Middle frontal gyrus (tissue), 1 donor: ENCODE measurements at regions not wholly inside any gene's neighbourhood (a gene's known extent, or its start where the extent isn't known, plus 50 kb on each side); places are given as distances from the start of the nearest gene placed in this dataset.
"Not testable (repeated sequence)": the region's sequence is repeated elsewhere in the genome, so short reads cannot be mapped to it uniquely, and the experiment has no call there.

Experiments used
- DNase-seq: peaks from one replicate; pipeline ENCODE4 v3.0.0-alpha.2; 2015; ENCODE audit warnings: low spot score; ENCODE audit errors: extremely low spot score

DNA sequence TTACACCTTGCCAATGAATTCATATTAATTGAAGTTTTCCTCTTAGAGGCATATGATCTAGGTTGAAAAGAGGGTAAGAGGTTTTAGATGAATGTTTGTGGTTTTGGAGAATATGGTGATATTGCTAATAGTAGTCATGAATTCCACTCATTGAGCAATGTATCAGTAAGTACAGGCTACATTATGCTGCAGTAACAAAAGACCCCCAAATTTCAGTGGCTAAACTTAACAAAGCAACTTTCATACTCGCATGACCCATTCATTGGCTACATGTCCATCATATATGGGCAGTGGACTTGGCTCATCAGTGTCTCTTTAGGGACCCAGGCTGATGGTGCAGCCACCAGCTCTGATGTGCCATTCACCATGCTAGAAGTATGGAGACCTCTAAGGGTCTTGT is 196.6 kb upstream of the MYL2 start:
- DNase-seq = no peak

DNA sequence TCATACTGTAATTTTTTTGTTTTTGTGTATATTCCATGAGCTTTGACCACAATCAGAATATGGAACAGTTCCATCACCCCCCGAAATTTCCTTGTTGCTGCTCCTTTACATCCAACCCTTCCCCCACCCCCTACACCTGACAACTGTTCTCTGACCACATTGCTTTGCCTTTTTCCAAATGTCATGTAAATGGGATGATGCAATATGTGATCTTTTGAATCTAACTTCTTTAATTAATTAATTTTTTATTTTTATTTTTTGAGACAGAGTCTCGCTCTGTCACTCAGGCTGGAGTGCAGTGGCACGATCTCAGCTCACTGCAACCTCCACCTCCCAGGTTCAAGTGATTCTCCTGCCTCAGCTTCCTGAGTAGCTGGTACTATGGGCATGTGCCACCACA is 192.9 kb upstream of the MYL2 start:
- DNase-seq = not testable (repeated sequence)

DNA sequence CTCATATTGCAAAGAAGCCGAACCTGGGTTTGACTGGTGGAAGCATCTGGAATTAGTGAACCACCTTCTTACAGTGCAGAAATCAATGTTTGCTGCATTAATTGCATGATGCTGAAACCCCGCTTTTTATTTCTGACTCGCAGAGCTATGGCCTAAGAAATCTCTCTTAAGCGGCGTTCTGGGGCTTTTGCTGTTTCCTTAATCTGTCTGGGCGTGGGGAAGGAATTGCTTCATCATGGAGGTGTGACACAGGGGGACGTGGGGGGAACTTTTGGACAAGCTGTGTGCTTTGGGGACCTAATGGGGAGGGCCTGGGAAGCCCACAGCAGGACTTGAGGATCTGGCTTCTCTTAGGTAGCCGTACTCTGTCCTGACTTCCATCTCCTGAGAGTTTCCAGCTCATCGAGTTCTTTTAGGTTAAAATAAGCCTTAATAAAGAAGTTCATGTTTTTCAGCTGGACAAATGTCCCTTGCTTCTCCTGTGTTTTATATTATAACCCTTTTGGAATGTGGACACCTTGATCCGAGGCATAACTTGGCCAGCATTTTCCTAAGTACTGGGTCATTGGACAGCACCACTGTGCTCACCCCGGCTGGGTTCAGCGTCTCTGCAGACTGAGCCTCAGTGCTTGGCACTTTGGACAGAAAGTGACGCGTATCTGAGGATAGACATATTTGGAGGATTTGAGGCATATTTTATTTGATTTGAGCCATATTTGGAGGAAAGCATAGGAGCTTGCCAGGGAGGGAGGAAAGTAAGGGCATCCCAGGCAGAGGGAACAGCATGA is 192.1 kb upstream of the MYL2 start:
- DNase-seq = no peak

DNA sequence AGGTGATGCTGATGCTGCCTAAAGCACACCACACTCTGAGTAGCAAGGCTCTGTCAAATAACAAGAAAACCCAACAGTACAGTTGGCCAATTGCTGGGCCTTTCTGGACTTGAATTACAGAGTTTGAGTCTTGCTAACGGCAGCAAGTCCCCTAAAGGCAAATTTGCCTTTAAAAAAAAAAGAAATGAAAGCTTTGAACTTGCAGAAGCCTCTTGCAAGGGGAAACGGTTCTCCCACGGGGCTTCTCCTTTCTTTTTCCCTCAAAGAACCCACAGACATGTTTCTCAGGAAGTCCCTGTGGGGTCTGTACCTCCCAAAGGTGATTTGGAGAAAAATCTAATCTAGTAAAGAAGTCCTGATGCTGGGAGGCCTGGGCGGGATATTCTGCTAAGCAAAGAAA is 191.3 kb upstream of the MYL2 start:
- no peak for DNase-seq

GRCh38 chr12:111110556-111110955 is 190.2 kb upstream of the MYL2 start:
- no peak for DNase-seq

GRCh38 chr12:111108726-111109125 is 188.3 kb upstream of the MYL2 start:
- no peak for DNase-seq

DNA sequence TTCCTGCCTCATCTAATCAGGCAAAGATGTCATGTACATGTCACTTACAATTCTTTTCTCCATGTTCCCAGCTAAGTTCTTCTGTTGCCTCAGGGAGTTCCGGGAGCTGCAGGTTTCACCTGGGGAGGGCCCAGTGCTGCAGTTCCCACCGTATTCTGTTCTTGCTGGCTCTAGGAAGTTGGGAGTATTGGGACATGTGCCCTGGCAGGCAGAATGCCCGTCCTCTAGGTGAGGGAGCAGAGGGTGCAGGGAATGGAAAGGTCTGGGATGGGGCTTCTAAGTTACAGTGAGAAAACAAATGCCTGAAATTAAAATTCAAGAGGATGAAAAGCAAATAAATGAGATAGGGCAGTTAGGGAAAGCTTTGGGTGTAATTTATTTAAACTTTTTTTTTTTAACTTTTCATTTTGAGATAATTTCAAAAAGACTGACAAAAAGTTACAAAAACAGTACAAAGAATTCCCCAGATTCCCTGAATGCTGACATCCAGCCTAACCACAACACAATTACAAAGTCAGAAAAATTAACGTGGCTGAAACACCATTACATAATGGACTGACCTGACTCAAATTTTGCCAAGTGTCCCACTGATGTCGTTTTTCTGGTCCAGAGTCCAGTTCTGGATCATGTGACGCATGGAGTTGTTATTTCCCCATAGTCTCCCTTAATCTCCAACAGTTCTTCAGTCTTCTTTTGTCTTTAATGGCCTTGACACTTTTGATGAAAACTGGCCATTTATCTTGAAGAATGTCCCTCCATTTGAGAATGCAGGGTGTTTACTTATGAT is 187.2 kb upstream of the MYL2 start:
- DNase-seq = no peak

- no peak for DNase-seq
These were observed 184.9 kb upstream of the MYL2 start for GRCh38 chr12:111105294-111105693.

DNA sequence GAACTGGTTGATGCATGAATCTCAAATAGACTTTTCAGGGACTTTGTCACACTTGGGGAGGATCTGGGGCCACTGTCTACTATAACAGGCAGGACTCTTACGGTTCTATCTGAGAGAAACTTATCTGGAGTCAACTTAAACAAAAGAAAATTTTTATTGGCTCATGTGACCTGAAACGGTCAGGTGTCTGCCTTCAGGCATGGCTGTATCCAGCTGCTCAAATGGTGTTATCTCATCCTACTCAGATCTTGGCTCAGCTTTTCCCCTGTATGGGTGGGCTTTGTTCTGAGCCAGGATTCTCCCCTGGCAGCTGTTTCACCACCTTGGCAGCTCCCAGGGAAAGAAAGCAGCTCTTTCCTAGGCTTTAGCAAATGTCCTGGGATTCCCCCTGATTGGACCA is 183.2 kb upstream of the MYL2 start:
- DNase-seq = no peak

- DNase-seq = no peak
These were observed 181.8 kb upstream of the MYL2 start for GRCh38 chr12:111102102-111102739.

- DNase-seq = no peak
These were observed 180.6 kb upstream of the MYL2 start for GRCh38 chr12:111101003-111101402.

- DNase-seq = no peak
These were observed 180.2 kb upstream of the MYL2 start for GRCh38 chr12:111100554-111100953.

DNA sequence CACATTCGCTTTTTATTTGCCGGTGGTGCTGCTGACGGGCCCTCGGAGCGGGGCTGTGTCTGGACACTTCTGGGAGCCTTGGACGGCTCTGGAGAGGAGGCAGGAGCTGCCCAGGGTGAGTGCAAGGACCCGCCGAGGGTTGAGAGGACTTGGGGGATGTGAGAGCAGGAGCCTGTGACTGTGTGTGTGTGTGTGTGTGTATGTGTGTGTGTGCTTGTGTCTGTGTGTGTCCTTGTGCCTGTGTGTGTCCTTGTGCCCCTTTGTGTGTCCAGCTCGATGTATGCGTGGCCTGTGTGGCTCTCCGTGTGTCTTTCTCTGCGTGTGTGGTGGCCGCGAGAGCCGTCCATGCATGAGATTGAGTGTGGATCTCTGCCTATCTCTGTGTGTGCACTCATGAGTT is 179.6 kb upstream of the MYL2 start:
- no peak for DNase-seq

GRCh38 chr12:111099186-111099585 is 178.8 kb upstream of the MYL2 start:
- DNase-seq = no peak

- DNase-seq = no peak
These were observed 174.0 kb upstream of the MYL2 start for GRCh38 chr12:111094157-111095010.

DNA sequence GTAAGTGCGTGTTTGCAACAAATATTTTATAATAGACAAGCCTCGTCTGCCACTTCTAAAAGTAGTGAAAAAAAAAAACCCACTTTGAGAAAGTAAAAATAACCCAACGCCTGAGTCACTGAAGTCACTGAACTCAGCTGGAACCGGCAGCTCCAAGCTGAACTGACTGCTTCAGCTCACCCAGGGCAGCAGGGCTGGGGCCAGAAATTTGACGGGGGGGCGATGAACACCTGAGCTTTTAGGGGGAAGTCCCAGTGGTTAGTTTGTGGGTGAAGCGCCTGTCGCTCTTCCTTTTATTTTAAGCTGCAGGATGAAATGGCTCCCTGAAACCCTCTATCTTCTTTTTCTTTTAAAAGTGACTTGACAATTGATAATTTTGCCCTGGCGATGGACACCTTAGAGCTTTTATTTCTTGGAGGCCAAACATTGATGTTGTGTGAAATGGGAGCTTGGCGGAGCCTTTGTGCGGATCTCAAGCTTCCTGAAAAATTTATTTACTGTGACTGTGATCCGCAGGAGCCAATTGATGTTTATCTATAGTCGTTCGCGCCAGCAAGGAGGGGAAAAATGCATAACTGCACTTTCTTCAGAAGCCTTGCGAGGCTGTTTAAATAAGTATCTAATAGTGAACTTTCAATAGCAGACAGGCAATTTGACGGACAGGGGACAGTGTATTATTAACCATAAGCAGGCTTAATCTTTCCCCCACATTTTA is 173.2 kb upstream of the MYL2 start:
- no peak for DNase-seq

DNA sequence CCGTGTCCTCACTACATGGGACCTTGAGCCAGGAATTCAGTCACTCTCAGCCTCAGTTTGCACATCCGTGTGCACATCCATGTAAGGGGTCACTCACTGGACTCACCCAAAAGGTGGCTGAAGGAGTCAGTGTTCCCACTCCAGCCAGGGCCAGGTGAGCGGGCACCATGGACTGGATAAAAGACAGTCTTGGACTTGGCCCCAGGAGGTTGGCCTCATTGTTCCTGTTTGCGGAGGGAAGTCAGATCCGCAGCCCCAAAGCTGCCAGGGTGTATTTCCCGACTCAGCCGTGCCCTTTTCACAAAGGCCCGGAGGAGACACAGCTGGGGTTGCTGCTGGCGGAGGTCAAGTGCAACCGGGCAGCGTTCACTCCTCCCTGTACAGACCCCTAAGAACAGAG is 170.7 kb upstream of the MYL2 start:
- no peak for DNase-seq

DNA sequence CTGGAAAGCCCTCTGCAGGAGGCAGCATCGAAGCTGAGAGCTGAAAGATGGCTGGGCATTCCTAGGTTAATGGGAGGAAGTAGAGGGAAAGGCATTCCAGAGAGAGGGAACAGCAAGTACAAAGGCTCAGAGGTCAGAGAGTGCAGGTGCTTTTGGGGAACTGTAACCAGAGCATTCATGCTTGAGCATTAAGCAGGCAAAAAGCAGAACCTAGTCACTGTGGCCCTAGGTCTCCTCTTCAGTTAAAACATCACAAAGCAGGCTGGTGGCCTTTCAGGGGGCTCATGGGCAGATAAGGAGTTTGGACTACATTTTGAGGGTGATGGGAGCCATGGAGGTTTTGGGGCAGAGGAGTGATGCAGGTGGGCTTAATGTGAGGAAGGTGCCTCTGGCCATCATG is 169.2 kb upstream of the MYL2 start:
- no peak for DNase-seq

- DNase-seq = no peak
These were observed 168.0 kb upstream of the MYL2 start for GRCh38 chr12:111088409-111088808.

GRCh38 chr12:111086947-111087700 is 166.7 kb upstream of the MYL2 start:
- no peak for DNase-seq
